ENCODE measurements at regions not wholly inside any gene's neighbourhood (a gene's known extent, or its start where the extent isn't known, plus 50 kb on each side); places are given as distances from the start of the nearest gene placed in this dataset.

DNA sequence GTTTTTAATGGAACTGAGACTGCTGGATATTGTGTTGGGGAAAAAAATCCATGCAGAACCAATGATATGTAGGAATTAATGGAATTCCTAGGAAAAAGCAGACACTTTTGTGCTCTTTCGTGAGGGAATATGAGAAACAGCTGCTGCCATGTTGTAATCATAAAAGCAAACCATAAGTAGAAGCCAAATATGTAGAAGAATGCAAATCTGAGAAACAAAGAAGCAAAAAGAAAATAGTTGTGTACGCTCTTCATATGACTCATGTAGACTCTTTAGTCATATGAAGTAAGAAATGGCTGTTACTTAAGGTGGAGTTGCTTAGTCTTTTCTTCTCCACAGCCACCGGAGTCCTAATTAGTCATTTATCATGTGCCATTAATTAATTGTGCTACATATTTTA, 298.6 kb upstream of the ZNF717 start:
- DNase-seq: no peak

DNA sequence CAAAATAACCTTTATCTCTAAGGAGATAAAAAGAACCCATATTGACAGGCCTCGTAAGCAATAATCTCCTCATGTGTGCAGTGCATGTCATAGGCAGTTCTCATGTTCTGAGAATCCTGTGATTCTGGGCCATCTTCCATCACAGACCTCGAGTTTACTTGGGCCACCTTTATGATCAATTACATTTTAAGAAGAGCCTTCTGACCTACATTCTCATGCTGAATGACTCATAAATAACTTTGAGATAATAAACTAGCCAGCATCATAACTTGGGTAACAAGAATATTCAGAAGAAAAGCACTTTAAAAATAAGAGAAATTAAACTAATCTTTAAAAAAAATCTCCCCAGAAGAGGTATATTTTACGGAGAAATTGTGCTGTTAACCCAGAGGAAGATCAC, 310.7 kb upstream of the ZNF717 start:
- DNase-seq: no peak

DNA sequence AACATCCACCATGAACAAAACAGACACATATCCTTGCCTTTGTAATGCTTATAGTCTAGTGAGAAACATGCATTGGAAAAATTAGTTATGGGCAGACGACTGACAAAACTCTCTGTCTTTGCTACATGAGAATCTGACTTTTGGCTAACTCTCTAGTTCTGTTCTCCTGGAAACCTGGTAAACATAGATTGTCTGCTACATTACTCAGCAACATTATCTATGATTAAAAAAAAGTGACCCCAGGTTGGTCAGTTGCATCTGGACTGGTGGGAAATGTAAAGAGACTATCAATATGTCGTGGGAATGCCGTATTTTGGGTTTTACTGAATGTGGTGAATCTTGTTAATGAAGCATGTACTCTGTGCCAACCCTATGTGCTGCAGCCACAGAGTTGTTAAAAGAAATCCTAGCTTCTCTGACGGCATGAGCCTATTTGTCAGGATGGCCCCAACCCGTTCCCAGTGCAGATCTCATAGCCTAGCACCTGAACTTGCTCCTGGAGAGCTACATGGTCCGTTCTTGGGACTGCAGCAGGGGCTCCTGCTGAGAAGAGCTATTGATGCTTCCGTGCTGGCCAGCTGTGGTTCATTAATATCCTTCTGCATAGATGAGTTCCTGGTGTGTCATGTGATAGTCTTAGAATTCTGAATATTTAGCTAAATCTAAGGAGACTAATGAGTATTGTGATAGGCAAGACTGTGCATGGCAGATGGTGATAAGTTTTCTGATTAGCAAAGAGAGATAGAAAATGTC, 311.7 kb upstream of the ZNF717 start:
- no peak for DNase-seq

DNA sequence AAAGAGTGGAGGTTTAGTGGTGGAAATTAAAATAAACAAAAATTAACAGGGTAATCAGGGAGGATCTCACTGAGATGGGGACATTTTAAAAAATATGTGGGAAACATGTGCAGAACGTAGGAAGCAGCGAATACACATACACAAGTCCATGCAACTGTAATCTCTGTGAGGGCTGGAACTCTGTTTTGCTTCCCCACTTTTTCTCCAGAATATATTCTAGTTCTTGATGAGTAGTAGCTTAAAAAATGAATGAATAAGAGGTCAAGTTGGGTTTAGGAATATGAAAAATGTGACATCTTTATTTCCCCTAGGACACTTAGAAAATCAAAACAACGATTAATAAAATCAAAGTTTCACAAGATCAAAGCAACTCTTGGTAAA, 312.2 kb upstream of the ZNF717 start:
- DNase-seq: no peak

DNA sequence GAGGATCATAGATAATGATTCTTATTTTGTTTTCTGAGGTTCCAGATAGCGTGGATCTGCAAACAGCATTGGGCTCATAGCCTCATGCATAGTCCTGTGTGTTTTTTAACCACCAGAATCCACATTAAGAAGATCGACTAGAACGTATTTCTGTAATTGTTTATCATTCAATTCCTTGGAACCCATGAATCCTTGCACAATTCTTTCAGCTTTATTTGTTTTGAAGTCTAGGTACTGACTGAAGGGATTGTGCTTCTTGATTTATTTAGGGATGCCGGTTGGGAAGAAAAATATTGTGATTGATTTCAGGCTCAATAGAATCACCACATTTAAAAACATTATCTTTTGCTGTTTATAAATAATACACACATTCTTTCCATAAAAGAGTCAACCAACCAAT, 314.6 kb upstream of the ZNF717 start:
- DNase-seq: no peak

DNA sequence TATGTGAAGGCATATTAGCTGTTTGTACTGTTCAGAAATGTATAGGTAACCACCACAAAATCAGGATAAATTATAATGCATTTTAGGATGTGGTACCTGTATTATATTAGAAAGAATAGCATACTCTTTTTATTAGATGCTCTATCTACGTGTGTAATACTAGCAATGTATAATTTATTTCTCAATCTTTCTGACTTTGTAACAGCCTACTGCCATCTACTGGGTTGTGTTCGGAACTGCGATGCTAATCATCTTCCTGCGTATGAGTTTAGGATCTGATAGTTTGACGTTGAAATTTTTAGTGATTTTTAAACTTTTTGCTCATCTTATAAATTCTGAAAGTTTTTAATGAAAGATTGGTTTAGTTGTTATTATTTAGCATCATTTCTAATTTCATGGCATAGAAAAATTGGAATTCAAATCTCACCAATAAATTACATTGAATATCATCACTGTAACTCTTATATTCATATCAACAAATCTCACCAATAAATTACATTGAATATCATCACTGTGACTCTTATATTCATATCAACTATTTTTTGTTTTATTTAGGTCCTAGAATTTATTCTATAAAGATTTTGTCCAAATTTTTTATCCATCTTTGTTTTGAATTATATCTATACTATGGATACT, 322.7 kb upstream of the ZNF717 start:
- DNase-seq: no peak

DNA sequence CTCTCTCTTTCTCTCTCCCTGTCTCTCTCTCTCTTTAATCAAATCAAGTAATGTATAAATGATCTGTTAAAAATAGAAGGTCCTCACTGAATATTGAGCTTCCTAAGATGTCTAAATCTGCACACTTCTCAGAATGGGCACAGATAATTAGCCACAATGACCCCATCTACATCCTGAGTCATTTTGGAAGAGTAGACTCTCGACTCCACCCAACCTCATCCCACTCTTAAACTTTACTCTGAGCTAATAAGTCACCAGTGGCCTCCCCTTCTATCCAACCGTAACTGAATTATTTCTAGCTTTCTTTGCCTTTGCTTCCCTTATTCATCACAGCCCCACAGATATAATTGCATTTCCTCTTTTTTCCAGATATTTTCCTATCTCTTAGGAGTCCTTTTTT, 326.5 kb upstream of the ZNF717 start:
- DNase-seq: no peak

DNA sequence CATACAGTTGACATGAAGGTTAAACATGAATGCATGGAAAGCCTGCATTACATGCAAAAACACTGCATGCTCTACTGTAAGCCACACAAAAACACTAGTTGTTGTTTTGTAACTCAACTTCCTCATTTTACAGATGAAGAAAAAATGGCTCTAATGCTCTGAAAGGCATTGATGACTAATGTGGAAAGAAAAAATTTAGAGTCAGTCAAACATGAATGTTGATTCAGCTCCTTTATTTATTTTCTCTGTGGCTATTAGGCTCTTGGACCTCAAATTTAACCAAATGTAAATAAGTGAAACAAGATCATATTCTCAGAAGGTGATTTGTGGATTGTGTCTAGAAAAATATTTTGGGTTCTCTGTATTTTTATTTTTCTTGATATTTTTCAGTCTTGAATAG, 336.7 kb upstream of the ZNF717 start:
- no peak for DNase-seq

DNA sequence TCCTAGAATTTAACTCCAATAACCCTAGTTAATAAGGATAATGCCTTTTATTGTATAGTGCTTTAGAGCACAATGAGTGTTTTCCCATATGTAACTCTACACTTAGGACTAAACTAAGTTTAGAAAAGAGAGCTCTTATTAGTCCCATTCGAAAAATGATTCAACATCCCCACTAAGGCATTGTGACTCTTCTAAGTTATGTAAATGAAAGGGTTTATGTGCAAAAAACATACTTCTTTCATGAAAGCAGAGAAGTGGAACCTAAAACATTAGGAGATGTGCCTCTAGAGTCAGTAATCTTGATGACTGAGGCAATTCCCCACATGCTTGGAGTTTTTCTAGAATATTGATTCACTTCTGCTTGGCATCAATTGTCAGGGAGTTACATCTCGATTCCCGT, 344.1 kb upstream of the ZNF717 start:
- no peak for DNase-seq

DNA sequence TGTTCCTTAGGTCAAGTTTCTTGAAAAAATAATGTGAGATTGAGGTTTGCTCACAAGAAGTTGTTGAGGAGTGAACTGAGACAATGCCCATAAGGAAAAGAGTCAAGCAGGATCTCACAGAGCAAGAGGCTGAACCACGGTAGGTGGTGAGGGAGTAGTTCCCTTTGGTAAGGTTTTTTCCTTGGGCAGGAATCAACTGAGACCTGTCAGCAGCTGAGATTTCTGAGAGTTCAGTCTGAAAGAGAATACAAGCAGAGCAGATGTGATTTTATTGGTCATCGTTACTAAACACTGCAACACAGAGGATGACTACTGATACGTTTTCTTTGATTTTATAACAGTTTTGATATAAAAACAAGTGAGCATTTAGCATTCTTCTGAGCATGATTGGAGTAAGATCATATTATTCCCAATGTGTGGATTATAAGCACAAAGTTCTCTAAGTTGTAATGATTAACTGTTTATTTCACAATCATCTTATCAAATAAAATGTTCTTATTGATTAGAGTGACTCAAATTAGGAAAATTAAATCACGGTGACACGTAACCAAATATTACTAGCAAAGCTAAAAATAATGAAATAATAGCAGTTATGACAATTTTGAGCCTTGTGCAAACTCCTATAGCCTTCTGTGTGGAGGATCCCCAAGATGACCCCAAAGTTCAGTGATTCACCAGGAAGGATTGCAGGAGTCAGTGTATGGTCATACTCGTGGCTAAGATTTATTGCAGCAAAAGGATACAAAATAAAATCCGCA, 346.2 kb upstream of the ZNF717 start:
- DNase-seq: no peak

DNA sequence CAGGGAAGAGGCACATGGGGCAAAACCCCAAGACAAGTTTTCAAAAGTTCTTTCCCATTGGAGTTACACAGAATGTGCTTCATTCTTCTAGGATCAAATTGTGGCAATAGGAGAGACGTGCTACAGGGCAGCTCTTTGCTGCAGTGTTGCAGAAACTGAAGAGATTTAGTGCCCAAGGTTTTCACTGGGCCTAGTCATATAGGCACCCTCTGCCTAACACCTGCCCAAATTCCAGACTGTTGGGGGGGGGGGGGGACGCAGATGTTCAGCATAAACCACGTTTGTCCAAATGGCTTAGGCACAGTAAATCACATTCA, 346.8 kb upstream of the ZNF717 start:
- no peak for DNase-seq

DNA sequence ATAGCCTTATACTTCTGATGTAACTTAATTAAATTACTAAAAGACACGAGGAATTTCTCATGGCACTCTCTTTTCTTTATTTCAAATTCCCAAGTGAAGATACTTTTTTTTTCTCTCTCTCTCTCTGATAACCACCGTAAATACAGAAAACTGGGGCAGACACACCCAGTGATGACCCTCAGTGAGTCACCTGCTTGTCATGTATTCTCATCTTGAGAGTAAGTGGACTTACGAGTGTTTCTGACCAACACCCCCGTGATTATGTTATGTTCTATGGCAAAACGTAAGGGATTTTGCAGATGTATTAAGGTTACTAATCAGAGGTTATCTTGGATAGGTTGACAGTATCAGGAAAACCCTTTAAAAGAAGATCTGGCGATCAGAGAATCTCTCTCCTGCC, 348.8 kb upstream of the ZNF717 start:
- DNase-seq: no peak

DNA sequence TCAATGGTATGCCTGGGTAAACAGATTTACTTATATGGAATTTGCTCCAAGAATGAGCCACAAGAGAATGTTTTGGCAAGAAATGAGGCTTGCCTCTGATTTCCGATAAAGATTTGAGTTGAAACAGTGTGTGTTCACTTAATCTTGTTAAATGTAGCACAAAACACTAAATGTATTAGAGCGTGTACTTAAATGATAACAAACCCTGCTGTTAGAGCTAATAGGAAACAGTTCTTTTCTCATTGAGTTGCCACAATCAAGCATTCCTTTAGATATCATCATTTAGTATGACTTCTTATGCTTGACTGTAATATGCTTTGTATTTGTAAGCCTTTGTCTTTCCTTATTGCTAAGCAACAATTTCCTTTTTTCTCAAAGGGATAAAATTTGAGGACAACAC, 353.6 kb upstream of the ZNF717 start:
- DNase-seq: no peak

DNA sequence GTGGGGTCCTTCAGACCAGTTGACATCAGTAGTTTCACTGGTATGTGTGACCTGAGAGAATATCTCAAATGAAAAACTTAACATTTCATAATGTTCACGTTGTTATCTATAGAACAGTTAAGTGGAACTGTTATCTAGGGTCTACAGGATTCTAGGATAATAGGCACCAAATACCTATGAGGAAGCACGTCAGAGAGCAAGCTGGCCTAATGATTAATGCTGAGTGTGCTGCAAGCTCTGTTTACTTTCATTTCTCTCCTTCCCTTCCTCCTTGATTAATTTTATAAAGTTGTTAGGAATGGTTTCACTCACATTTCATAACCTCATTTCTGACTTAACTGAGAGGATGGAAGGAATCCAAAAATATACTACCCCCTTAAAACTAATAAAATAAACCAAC, 362.5 kb upstream of the ZNF717 start:
- no peak for DNase-seq

DNA sequence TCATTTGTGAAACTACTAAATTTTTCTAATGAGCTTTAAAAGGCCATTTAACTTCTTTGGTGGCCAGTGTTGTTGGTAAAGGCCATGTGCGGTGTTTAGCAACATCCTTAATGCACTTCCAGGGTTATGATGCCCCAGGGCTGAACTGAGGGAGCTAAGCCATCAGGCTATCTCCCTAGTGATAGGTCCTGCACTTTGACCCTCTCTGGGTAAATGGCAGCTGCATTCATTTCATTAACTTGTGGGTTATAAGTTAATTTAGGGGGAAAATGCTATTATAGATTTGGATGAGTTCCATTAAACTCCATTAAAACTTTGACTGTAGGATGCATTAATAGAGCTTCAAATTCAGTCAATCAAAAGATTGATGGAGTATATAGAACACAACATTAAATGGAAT, 366.7 kb upstream of the ZNF717 start:
- DNase-seq: no peak

DNA sequence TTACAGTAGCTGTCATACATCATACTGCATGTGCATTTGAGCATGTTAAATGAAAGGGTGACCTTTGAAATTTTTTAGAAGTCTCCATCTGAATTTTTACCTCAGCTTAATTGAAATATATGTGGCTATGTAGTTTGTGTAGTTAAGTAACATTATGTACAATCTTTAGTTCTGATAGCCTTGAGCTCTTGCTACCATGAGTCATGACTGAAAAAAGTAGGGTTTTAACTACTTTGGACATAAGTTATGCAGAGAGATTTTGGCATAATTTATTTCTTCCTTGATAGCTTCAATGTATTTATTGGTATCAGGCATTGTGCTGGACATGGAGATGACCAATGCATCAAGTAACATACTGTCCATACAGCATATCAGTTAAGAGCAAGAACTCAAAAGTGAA, 376.5 kb upstream of the ZNF717 start:
- DNase-seq: no peak

DNA sequence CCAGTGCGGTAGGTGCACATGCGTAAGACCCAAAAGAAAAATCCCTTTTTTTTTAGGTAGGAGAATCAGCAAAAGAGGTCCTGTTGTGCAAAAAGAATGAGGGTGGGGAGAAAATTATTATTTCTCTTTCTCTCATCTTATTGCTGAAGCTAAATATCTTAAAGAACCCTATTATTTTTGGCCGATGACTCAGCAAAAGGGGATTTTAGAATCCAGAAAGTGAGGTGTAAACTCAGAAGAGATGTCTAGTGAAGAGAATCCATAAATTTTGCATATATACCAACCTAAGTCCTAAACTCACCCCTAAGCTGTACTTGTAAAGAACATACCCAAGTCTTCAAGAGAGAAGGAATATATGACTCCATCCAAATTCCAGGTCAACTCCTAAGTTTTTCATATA, 386.3 kb upstream of the ZNF717 start:
- DNase-seq: no peak

DNA sequence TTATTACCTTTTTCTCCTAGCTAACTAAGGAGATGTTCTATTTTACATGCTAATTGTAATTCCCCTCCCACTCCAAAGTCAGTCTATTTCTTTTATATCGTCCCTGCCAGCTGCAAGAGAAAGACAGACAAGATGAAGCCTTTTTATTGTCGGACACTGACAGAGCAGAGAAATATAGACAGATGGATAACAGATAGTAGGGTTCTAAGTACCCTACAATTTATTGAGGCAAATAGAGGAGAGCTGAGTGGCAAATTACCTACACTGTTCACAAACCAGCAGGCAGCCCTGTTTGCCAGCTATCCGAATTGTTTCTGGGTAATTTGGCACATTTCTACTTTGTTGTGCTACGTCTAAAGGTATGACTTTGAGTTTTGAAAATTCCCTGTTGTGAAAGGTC, 392.3 kb upstream of the ZNF717 start:
- DNase-seq: no peak

DNA sequence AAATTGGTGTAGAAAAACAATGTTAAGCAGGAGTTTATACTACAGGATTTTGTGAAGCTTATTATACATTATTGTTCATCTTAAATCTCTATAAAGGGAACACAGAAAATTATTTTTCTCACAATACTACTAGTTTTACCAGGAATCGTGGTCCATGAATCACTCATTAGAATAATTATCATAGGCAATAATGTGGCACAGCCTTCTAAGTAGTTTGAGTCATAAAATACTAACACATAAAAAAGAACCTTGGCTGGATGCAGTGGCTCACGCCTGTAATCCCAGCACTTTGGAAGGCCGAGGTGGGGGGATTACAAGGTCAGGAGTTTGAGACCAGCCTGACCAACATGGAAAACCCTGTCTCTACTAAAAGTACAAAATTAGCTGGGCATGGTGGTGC, 393.1 kb upstream of the ZNF717 start:
- DNase-seq: no peak

DNA sequence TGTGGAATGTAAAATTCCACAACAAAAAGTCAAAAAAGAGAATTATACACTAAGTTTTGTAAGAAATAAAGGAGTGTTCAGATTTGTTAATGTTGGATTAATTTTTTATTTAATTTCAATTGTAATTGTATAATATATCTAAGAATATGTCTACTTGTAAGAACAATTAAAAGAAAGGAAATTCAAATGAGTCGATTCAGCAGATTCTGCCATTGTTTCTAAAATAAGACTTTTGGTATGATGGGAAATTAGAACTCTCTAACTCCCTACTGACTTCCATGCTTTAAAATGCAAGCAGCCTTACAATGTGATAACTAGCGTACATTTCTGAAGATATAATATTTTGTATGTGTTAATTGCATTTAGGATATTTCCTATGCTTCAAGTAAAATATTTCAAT, 395.9 kb upstream of the ZNF717 start:
- DNase-seq: no peak

DNA sequence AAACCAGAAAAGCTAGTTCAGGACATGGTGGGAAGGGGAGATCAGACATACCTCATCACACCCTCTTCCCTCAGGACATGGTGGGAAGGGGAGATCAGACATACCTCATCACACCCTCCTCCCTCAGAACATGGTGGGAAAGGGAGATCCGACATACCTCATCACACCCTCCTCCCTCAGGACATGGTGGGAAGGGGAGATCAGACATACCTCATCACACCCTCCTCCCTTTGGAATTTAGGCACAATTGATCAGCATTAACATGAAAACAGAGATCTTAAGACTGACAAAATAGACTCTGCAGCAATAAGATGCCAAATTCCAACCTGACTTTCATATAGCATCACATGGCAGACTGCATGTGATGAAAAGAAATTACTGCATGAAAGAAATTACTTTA, 412.7 kb upstream of the ZNF717 start:
- DNase-seq: no peak

DNA sequence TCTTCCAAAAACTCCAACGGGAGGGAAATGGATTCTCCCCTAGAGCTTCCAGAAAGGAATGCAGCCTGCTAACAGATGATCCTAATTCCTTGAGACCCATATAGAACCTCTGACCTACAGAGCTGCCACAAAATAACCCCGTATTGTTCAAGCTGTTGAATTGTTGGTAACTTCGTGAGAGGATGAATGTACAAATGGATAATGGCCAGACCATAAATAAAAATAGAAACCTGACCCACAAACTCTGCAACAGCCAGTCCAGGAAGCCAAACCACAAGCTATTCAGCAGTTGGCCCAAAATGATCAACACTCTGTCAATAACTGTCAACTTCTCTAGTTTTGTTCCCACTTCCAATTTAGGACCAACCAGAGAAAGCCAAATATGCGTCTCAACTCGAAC, 414.0 kb upstream of the ZNF717 start:
- no peak for DNase-seq

DNA sequence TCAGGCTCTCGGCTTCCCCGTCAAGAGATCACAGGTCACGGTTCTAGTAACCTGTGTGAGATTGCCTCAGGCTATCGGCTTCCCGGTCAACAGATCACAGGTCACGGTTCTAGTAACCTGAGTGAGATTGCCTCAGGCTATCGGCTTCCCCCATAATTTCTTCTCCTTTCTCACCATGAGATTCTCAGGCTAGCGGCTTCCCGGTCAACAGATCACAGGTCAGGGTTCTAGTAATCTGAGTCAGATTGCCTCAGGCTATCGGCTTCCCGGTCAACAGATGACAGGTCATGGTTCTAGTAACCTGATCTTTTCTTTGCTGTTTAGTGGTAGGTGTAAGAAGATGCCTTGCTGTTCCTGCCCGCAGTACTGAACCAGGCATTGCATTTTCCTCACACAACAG, 418.2 kb upstream of the ZNF717 start:
- DNase-seq: no peak

DNA sequence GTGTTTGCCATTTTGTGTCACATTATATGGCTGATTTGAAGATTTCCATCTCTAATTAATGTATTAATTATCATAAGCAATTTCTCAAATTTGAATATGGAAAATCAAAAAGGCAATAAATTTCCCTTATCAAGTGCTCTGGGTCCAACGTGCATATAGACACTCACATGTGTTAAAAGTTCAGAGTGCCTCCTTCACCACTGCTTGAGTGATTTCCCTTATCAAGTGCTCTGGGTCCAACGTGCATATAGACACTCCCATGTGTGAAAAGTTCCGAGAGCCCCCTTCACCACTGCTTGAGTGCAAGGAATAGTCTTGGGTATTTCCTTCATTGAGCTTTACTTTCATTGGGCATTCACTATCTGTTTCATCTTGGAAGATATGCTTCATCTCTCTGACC, 421.0 kb upstream of the ZNF717 start:
- DNase-seq: no peak

DNA sequence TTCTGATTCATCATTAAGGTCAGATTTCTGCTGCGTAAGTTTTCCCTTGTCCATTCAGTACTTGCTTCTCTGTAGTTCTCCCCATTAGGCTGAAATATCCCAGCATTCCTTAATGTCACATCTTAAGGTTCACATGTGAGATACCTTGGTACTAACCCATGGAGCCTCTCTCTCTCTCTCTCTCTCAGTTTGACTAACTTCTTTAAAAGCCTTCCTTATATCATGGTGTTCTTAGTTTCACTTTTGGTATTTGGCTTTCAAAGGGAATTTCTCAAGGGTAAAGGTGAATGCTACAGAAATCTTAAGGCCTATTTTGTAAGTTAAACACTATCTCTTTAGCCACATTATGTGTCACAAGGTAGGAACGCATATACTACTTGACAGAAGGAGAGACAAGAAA, 427.3 kb upstream of the ZNF717 start:
- DNase-seq: no peak
